ENCODE measurements at regions not wholly inside any gene's neighbourhood (a gene's known extent, or its start where the extent isn't known, plus 50 kb on each side); places are given as distances from the start of the nearest gene placed in this dataset.

DNA sequence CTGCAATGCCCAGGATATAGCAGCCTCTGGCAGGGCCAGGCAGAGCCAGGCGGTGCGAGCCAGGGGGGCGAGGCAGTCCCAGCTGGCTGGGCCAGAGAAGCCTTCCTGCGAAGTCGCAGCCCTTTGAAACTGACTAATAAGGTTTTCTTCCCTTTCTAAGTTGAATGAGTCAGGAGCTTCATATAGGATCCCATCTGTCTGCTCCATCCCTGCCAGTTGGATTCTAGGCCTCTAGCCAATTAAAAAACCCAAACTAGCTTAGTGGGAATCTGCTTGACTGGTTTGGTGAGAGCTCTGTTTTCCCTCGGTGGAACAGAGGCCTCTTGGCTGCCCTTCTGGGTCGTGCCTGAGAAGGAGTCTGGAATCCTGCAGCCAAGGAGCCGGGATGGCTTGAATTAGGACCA, 70.1 kb upstream of the RAPGEF1 start:
- no peak for DNase-seq

DNA sequence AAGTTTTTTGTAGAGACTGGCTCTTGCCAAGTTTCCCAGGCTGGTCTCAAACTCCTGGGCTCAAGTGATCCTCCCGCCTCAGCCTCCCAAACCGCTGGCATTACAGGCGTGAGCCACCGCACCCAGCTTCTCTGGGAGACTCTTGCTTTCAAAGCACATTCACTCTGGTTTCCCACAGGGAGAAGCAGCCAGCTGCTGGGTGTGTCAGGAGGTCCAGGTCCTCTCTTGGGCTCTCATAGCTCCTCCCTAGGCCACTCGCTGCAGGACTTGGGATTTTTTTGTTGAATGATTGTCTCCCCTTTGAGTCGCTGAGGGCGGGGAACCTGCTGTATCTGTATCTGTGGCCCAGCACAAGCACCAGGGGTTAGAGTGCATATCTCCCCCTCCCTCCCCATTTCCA, 68.4 kb upstream of the RAPGEF1 start:
- DNase-seq, result no peak

DNA sequence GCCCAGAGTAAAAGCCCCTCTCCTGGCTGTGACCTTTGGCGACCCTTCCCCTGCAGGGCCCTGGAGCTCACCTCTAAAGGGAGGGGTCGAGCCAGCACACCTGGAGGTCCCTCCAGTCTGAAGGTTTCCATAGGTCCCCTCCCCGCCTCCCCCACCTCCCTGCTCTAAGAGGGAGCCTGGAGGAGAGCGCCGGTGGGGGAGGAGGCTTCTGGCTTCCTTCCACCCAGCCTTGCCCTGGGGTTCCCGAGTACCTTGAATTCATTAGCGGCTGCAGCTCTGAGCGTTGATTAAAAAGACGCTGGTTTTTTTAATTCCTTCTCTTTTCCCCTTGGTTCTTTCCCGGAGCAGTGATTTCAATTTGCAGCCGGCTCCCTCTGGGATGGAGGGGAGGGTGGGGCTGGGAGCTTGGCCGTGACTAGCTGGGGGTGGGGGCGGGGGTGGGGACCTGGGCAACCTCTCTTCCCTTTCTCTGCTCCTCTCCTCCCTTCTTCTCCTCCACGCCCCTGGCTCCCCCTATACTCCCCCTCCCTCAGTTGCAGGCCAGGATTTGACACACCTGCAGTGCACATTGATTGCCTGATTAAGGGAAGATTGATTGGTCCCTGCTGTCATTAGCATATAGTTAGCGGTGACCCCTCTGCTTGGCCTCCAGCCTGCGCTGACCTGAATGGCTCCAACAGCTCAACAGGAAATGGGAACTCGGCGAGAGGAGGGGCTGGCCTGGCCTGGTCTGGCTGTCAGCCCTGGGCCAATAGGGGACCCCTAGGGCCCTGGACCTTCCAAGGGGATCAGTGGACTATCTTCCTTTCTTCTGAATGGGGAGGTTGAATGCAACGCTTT, 67.5 kb upstream of the RAPGEF1 start:
- no peak for DNase-seq

DNA sequence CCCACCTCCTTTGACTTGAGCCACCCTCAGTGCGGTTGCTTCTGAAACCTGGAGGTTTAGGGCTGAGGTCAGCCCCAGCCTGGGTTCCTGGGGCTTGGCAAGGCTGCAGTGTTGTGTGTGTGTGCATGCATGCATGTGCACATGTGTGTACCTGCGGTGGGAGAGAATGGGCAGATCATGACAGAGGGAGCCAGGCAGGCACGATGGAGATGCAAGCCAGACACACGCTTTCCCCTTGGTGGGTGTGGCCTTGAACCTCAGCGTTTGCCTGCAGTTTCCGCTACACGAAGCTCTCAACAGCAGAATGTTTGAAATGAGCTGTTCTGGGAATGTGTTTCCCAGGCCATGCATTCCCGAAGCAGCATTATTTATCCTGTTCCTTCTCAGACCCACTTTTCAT, 65.9 kb upstream of the RAPGEF1 start:
- no peak for DNase-seq

DNA sequence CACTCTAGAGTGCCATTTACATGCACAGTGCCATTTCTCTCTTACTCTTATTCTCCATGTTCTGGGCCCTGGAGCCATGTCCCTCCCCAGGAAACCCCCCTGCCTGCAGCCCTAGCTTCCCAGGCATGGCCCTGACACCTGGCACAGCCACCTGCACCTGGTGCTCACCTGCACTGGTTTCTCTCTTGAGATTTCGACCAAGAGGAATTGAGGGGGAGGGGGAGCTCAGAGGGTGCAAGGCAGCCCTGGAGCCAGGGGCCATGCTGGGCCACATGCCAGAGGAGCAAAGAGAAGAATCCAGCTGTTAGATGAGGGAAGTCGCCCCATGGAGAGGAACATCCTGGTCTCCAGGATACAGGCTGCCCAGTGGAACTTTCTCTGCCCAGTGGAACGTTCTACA, 65.0 kb upstream of the RAPGEF1 start:
- DNase-seq, result no peak

DNA sequence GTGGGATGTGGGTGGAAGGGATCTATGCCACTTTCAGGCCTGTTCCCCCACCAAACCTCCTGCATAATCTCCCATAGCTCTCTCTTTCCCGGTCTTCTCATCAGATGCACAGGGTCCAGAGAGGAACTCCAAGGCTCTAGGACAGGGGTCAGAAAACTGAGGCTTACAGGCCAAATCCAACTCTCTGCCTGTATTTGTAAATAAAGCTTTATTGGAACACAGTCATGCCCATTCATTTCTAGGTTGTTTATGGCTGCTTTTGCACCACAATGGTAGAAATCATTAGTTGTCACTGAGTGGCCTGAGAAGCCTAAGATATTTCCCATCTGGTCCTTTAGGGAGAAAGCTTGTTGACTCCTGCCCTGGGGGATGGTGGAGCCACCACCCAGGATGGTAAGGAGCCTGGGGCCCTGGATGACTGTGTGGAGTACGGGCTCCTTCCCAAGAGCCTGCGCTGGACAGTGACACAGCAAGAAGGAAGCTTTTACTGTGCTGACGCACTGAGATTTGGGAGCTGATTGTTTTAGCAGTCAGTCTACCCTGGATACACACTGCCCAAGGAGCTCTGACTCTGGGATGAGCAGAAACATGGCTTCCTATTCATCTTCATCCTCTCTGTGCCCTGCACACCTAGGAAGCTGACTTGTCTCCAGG, 64.0 kb upstream of the RAPGEF1 start:
- no peak for DNase-seq

DNA sequence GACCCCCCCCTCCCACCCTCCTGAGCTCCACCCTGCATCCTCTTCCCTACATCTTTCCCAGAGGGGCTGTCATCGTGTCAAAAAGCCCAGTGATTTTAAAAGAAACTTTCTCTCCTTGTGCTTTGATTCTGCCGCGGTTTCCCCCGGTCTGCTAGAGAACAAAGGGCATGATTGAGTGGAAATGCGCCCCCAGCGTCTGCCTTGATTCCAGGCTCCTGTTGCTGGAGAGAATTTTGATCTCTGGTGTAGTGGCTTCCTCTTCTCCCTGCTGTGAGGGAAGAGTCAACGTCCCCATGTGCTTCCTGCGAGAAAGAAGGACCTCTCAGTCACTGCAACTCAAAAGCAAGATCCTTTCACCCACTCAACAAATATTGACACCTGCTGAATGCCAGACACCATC, 61.9 kb upstream of the RAPGEF1 start:
- no peak for DNase-seq

DNA sequence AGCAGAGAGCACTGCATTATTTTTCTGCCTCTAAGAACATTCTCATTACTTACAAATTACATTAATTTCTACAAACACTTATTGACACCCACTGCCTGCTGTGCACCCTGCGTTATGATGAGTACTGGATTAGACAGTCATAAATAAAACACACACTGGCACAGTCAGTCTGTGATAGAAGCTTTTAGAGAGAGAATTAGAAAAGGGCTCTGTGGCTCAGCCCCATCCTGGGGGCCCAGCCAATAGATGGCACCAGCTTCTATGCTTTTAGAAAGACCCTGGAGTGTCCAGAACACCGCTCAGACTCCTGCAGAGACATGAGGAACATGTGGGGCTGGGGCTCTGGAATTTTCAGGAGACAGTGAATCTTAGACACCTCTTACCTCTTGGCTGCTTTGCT, 61.0 kb upstream of the RAPGEF1 start:
- DNase-seq, result no peak

DNA sequence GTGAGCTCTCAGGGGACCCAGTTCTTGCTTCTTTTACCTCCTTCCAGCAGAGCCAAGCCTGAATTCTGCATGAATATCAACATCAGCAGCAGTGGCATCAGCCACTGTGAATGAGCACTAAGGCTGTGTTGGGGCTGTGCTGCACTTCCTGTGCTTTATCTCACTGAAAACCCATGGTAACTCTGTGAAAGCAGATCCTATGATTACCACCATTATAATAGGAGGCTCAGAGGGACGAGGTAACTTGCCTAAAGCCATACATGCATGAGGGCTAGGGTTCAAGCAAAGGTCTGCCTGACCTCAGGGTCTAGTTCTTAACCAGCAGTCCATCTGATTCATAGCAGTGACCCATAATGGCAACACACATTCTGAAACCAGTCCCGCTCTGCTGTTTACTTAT, 60.5 kb upstream of the RAPGEF1 start:
- no peak for DNase-seq

DNA sequence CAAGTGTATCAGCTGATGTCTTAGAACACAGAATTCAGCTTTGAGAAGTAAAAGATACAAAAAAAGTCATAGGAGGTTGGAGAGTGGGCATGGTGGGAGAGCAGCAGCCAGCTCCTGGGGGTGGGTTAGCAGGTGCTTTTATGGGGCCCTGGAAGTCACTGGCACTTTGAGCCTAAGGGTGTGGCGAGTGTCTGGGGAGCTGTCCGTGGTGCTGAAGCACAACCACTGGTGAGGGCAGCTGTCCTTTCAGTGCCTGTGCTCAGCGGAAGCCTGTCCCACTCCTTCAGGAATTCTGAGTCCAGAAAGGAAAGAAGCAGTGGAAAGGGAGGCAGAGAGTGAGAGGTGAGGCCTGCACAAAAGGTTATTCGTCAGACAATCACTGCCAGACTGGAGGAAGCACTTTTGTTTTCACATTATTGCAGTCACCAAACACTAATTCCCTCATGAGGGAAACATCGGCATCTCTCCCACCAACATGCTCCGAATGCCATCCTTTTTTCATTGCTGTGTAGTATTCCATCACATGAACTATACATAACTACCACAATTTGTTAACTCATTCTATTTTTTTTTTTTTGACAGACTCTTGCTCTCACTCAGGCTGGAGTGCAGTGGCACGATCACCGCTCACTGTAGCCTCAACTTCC, 59.4 kb upstream of the RAPGEF1 start:
- peak; percentile 63 for DNase-seq

DNA sequence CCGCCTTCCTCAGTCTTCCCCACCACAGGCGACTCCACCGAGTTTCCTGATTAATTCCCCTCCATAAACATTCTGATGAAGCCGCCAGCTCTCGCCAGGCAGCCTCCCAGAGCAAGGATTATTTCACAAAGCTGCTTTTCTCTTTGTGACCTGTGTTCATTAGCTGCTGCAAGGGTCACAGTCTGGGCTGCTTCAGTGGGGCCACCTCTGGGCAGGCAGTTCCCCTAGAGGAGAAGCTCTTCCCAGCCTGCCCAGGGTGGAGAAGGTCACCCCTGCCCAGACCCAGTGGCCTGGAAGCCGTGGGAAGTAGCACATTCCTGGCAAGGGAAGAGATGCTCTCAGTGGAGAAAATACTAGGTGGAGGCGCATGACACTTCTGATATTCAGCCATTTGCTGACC, 58.4 kb upstream of the RAPGEF1 start:
- no peak for DNase-seq

DNA sequence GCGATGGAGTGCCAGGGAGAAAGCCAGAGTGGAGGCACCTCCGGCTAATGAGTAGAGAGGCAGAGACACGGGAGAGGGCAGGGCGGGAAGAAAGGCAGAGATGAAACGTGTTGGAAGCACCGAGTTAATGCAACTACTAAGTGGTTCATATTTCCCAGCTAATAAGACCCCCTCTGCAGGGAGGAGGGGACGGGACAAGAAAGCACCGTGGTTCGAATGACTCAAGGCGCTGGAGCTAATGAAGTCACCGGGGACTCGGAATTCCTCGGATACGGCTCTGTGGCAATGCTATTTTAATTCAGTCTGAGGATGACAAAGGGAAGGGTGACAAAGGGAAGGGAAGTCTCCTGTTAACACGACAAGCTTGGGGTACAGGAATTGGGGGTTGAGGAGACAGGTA, 54.5 kb upstream of the RAPGEF1 start:
- DNase-seq, result no peak

DNA sequence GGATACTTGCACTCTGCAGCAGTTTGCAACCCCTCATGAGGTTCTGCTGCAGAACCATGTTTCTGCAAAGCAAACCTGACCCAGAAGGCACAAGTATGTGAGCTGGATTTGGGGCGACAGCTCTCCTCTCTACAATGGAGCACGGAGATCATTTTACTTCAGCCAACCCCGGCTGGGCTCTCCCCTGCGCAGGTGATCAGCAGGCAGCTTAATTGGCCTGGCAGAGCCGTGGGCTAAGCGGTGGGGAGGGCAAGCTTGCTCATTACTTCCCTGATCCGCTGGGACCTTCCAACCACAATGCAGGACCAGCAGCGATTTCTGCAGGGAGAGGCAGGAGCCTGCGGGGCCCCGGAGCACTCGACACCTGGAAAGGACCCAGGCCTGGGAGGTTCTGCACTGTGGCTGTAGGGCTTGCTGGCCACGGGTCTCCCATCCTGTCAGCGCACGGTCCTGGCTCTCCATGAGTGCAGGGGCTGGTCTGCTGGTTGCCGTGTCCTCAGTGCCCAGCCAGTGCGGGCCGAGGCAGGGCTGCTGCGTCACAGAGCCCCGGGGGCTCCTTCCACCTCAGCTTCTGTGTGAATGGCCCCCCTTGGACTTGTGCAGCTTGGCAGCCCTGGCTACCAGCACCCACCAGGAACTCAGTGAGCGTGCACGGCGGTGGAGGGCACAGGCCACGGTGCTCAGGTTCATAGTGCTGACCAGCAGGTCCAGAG, 51.8 kb upstream of the RAPGEF1 start:
- DNase-seq, result no peak
